OCI-LY7 (cell line): ENCODE measurements at regions not wholly inside any gene's neighbourhood (a gene's known extent, or its start where the extent isn't known, plus 50 kb on each side); places are given as distances from the start of the nearest gene placed in this dataset.
"Not testable (repeated sequence)": the region's sequence is repeated elsewhere in the genome, so short reads cannot be mapped to it uniquely, and the experiment has no call there.

Source experiments
- BruUV-seq: library from RNA; stranded (reverse); fragments of 400-500 nt; replicated peaks from 2 replicates; lab custom pipeline; 2021; lab: Mats Ljungman, UMichigan
- CTCF ChIA-PET: fragments of 300-600 bp; sonication (Branson Sonifier 250); formaldehyde crosslinking; loops from one replicate; lab custom pipeline; 2022; ENCODE audit warnings: antibody characterized with exemption; ENCODE audit not compliant: unreplicated experiment; lab: Charles Lee
- POLR2A ChIA-PET: fragments of 300-600 bp; sonication (Branson Sonifier 250); formaldehyde crosslinking; loops from one replicate; lab custom pipeline; 2022; ENCODE audit warnings: antibody characterized with exemption; lab: Charles Lee
- DNase-seq: peaks from one replicate; pipeline ENCODE4 v3.0.0-alpha.2; 2015; ENCODE audit warnings: low spot score
- H2AFZ ChIP-seq: fragments of 200-600 bp; sonication (generic), shearing (Covaris generic); 2 replicates; pipeline ENCODE4 v1.6.1; 2014; ENCODE audit warnings: mild to moderate bottlenecking, antibody characterized with exemption, low read length, moderate library complexity
- H3K27ac ChIP-seq: fragments of 200-600 bp; sonication (generic); 2 replicates; pipeline ENCODE4 v1.5.1; 2014; ENCODE audit warnings: mixed run types, low read depth, mild to moderate bottlenecking, moderate library complexity, low read length, inconsistent platforms; ENCODE audit not compliant: poor library complexity, severe bottlenecking
- H3K36me3 ChIP-seq: fragments of 200-600 bp; sonication (generic); 2 replicates; pipeline ENCODE4 v1.6.1; 2014; ENCODE audit warnings: mild to moderate bottlenecking, antibody characterized with exemption, low read length, moderate library complexity, mixed read lengths; ENCODE audit not compliant: insufficient read depth
- H3K4me1 ChIP-seq: fragments of 200-600 bp; sonication (generic); 2 replicates; pipeline ENCODE4 v1.5.1; 2014; ENCODE audit warnings: mild to moderate bottlenecking, low read length; ENCODE audit not compliant: insufficient read depth, poor library complexity, severe bottlenecking
- H3K4me2 ChIP-seq: fragments of 200-600 bp; sonication (generic); 2 replicates; pipeline ENCODE4 v1.6.1; 2014; ENCODE audit warnings: mild to moderate bottlenecking, low read length
- H3K4me3 ChIP-seq: fragments of 200-600 bp; sonication (generic); 2 replicates; pipeline ENCODE4 v1.5.1; 2014; ENCODE audit warnings: mild to moderate bottlenecking, low read depth, low read length; ENCODE audit not compliant: poor library complexity, severe bottlenecking
- H3K79me2 ChIP-seq: fragments of 200-600 bp; sonication (generic); 2 replicates; pipeline ENCODE4 v1.6.1; 2016; ENCODE audit warnings: low read depth, mild to moderate bottlenecking, low read length, moderate library complexity, mixed read lengths; ENCODE audit not compliant: insufficient read depth
- H3K9me2 ChIP-seq: fragments of 200-600 bp; sonication (generic); 2 replicates; pipeline ENCODE4 v1.6.1; 2016; ENCODE audit warnings: mild to moderate bottlenecking, low read length, mixed read lengths; ENCODE audit not compliant: insufficient read depth
- H3K9me3 ChIP-seq: fragments of 200-600 bp; sonication (generic); 2 replicates; pipeline ENCODE4 v1.6.1; 2014; ENCODE audit warnings: mild to moderate bottlenecking, mixed run types, low read length, mixed read lengths
- H4K20me1 ChIP-seq: fragments of 200-600 bp; sonication (generic); 2 replicates; pipeline ENCODE4 v1.6.1; 2014; ENCODE audit warnings: mild to moderate bottlenecking, antibody characterized with exemption, low read length, moderate library complexity, mixed read lengths; ENCODE audit not compliant: insufficient read depth
- EZH2phosphoT487 ChIP-seq: fragments of 200-600 bp; sonication (generic); IDR thresholded peaks from 2 replicates; pipeline ENCODE4 v1.6.1; 2018; ENCODE audit warnings: low read depth, borderline replicate concordance, mild to moderate bottlenecking, mixed run types, antibody characterized with exemption, low read length, moderate library complexity, mixed read lengths
- intact Hi-C: fragments of 100-400 bp; cut with micrococcal nuclease; formaldehyde crosslinking; loops from one replicate; pipeline ENCODE4 v1.10.0; 2022; ENCODE audit not compliant: unreplicated experiment
- TF ChIP-seq, protein P1 (sequence below): fragments of 200-600 bp; sonication (generic); conservative IDR thresholded peaks from 2 replicates; pipeline ENCODE4 v1.5.1; 2014; ENCODE audit warnings: mild to moderate bottlenecking, antibody characterized with exemption, low read length, moderate library complexity, mixed read lengths

- intact Hi-C loops: no loop called here
- TF ChIP-seq, protein P1, sequence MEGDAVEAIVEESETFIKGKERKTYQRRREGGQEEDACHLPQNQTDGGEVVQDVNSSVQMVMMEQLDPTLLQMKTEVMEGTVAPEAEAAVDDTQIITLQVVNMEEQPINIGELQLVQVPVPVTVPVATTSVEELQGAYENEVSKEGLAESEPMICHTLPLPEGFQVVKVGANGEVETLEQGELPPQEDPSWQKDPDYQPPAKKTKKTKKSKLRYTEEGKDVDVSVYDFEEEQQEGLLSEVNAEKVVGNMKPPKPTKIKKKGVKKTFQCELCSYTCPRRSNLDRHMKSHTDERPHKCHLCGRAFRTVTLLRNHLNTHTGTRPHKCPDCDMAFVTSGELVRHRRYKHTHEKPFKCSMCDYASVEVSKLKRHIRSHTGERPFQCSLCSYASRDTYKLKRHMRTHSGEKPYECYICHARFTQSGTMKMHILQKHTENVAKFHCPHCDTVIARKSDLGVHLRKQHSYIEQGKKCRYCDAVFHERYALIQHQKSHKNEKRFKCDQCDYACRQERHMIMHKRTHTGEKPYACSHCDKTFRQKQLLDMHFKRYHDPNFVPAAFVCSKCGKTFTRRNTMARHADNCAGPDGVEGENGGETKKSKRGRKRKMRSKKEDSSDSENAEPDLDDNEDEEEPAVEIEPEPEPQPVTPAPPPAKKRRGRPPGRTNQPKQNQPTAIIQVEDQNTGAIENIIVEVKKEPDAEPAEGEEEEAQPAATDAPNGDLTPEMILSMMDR: no peak
- no peak for TF ChIP-seq EZH2phosphoT487
- H3K27ac ChIP-seq: no peak overlapping the region
- no peak for DNase-seq
- no peak overlapping the region for H2AFZ ChIP-seq
- H3K9me2 ChIP-seq: no peaks in the 10 kb centered on the region
- no peak overlapping the region for H3K4me2 ChIP-seq
- no peaks in the 10 kb centered on the region for H3K79me2 ChIP-seq
- H4K20me1 ChIP-seq: no peaks in the 10 kb centered on the region
- BruUV-seq: no TSS peak
- ChIA-PET CTCF (no interaction called here), POLR2A (no interaction called here)
- no peaks in the 10 kb centered on the region for H3K36me3 ChIP-seq
- no peaks in the 10 kb centered on the region for H3K9me3 ChIP-seq
- H3K4me3 ChIP-seq: no peak overlapping the region
- no peaks in the 10 kb centered on the region for H3K4me1 ChIP-seq
Observed at GRCh38 chr2:183476490-183476889, 352.2 kb downstream of the NUP35 start.

- no peak for DNase-seq
- intact Hi-C loops: no loop called here
- Histone ChIP-seq H3K4me2 (no peak overlapping the region), H3K79me2 (no peaks in the 10 kb centered on the region), H3K9me3 (no peaks in the 10 kb centered on the region), H3K36me3 (no peaks in the 10 kb centered on the region), H3K4me3 (no peak overlapping the region), H4K20me1 (no peaks in the 10 kb centered on the region), H3K4me1 (no peaks in the 10 kb centered on the region), H3K9me2 (no peaks in the 10 kb centered on the region), H2AFZ (no peak overlapping the region), H3K27ac (no peak overlapping the region)
- TF ChIP-seq, protein P1: no peak
- no peak for TF ChIP-seq EZH2phosphoT487
- no TSS peak for BruUV-seq
- CTCF ChIA-PET: no interaction called here
- POLR2A ChIA-PET: no interaction called here
Observed at GRCh38 chr2:183477296-183477695, 353.1 kb downstream of the NUP35 start.

- H3K4me2 ChIP-seq, CTCF ChIA-PET, H3K79me2 ChIP-seq, DNase-seq, H3K36me3 ChIP-seq, intact Hi-C loops, H3K27ac ChIP-seq, H3K4me1 ChIP-seq, POLR2A ChIA-PET, H3K4me3 ChIP-seq, H3K9me2 ChIP-seq, H4K20me1 ChIP-seq, BruUV-seq, H2AFZ ChIP-seq, H3K9me3 ChIP-seq: not testable (repeated sequence)
Observed at GRCh38 chr2:183478941-183479595, 354.8 kb downstream of the NUP35 start.
